Osteocyte (in vitro differentiated cells): ENCODE measurements at regions not wholly inside any gene's neighbourhood (a gene's known extent, or its start where the extent isn't known, plus 50 kb on each side); places are given as distances from the start of the nearest gene placed in this dataset.

Experiments
- DNase-seq: peaks from one replicate; pipeline ENCODE4 v3.0.0; 2021; ENCODE audit warnings: mixed read lengths; ENCODE audit not compliant: unreplicated experiment; ENCODE audit errors: extremely low spot score
- H3K27ac Mint-ChIP-seq: one replicate; pipeline ENCODE4 v1.8.0; 2021; ENCODE audit warnings: mild to moderate bottlenecking, mixed read lengths; ENCODE audit not compliant: unreplicated experiment
- H3K27me3 Mint-ChIP-seq: one replicate; pipeline ENCODE4 v1.8.0; 2021; ENCODE audit warnings: mixed read lengths; ENCODE audit not compliant: unreplicated experiment
- H3K36me3 Mint-ChIP-seq: one replicate; pipeline ENCODE4 v1.8.0; 2021; ENCODE audit warnings: mixed read lengths; ENCODE audit not compliant: unreplicated experiment
- H3K4me1 Mint-ChIP-seq: one replicate; pipeline ENCODE4 v1.8.0; 2021; ENCODE audit warnings: mixed read lengths; ENCODE audit not compliant: unreplicated experiment
- H3K4me3 Mint-ChIP-seq: one replicate; pipeline ENCODE4 v1.8.0; 2021; ENCODE audit warnings: mild to moderate bottlenecking, moderate library complexity, mixed read lengths; ENCODE audit not compliant: unreplicated experiment
- H3K9me3 Mint-ChIP-seq: one replicate; pipeline ENCODE4 v1.8.0; 2021; ENCODE audit warnings: mixed read lengths; ENCODE audit not compliant: unreplicated experiment
- CTCF ChIP-seq: fragments of 200-600 bp; sonication (generic); IDR thresholded peaks from 2 replicates; pipeline ENCODE4 v1.5.0; 2021; ENCODE audit warnings: antibody characterized with exemption, mild to moderate bottlenecking, moderate library complexity

- Mint-ChIP-seq H3K27me3 (peaks cover 11% of the 10 kb centered on the region), H3K27ac (no peak overlapping the region), H3K4me1 (no peaks in the 10 kb centered on the region), H3K4me3 (no peak overlapping the region), H3K36me3 (no peaks in the 10 kb centered on the region), H3K9me3 (no peaks in the 10 kb centered on the region)
- DNase-seq, result no peak
- TF ChIP-seq CTCF, result no peak
Measured at GRCh38 chr18:42228581-42228980, 273.5 kb downstream of the PIK3C3 start.

DNA sequence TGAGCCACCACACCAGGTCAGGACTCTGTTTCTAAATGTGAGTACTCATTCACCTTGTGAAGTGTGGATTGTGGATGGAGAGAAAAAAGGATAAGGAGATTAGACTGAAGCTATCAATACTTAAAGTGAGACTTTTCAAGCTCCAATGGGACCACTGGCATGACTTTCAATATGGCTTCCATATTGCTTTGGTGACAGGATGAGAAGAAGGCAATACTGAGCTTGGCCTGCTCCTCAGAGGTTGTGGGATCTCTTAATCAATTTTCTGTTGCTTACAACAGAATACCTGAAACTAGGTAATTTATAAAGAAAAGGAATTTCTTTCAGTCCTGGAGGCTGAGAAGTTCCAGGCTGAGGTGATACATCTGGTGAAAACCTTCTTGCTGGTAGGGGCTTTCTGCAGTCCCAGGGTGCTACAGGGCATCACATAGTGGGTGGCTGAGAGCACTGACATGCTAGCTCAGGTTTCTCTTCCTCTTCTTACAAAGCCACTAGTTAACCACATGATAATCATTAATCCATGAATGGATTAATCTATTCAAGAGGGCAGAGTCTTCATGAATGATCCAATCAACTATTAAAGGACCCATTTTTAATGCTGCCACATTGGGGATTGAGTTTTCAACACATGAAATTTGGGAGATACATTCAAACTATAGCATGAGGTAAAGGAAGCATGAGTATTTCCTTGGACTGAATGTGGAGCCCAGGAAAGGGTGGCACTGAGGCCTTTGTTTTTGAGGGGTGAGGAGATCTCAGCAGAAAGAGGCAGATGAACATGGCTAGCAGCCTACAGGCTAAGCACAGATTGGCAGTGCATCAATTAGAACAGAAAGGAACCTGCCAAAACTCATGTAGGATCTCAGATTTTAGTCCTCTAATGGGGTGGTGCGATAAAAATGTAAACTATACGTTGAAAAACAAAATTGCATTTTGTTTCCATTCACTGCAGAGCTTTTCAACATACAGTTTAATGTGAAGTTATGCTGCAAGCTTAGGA, 274.5 kb downstream of the PIK3C3 start:
- H3K27me3 Mint-ChIP-seq, result peaks cover 6% of the 10 kb centered on the region
- H3K36me3 Mint-ChIP-seq, result no peaks in the 10 kb centered on the region
- no peak overlapping the region for H3K4me3 Mint-ChIP-seq
- H3K4me1 Mint-ChIP-seq, result no peaks in the 10 kb centered on the region
- H3K9me3 Mint-ChIP-seq, result no peaks in the 10 kb centered on the region
- H3K27ac Mint-ChIP-seq, result no peak overlapping the region
- DNase-seq, result no peak
- TF ChIP-seq CTCF, result no peak

GRCh38 chr18:42230636-42231035, 275.6 kb downstream of the PIK3C3 start:
- Mint-ChIP-seq H3K4me3 (no peak overlapping the region), H3K36me3 (no peaks in the 10 kb centered on the region), H3K27ac (no peak overlapping the region), H3K4me1 (no peaks in the 10 kb centered on the region), H3K9me3 (no peaks in the 10 kb centered on the region), H3K27me3 (peaks cover 6% of the 10 kb centered on the region)
- DNase-seq, result no peak
- TF ChIP-seq CTCF, result no peak

- H3K27ac Mint-ChIP-seq, result no peak overlapping the region
- H3K4me1 Mint-ChIP-seq, result no peaks in the 10 kb centered on the region
- no peak for DNase-seq
- no peaks in the 10 kb centered on the region for H3K36me3 Mint-ChIP-seq
- peaks cover 6% of the 10 kb centered on the region for H3K27me3 Mint-ChIP-seq
- no peak overlapping the region for H3K4me3 Mint-ChIP-seq
- H3K9me3 Mint-ChIP-seq, result no peaks in the 10 kb centered on the region
- TF ChIP-seq CTCF, result no peak
Measured at GRCh38 chr18:42231284-42231683, 276.2 kb downstream of the PIK3C3 start.

- no peak for DNase-seq
- peaks cover 6% of the 10 kb centered on the region for H3K27me3 Mint-ChIP-seq
- no peak for TF ChIP-seq CTCF
- H3K27ac Mint-ChIP-seq, result no peak overlapping the region
- H3K36me3 Mint-ChIP-seq, result no peaks in the 10 kb centered on the region
- H3K4me3 Mint-ChIP-seq, result no peak overlapping the region
- H3K9me3 Mint-ChIP-seq, result no peaks in the 10 kb centered on the region
- no peaks in the 10 kb centered on the region for H3K4me1 Mint-ChIP-seq
Measured at GRCh38 chr18:42231796-42232195, 276.8 kb downstream of the PIK3C3 start.
